PFSK-1 (cell line): ENCODE measurements at regions not wholly inside any gene's neighbourhood (a gene's known extent, or its start where the extent isn't known, plus 50 kb on each side); places are given as distances from the start of the nearest gene placed in this dataset.
A peak's percentile ranks its signal among the peaks of the same experiment; 100 is the strongest.

Experiments used
- FOXP2 ChIP-seq: optimal IDR thresholded peaks from 2 replicates; pipeline ENCODE3; 2011; ENCODE audit warnings: borderline replicate concordance, control low read depth, inconsistent platforms; ENCODE audit not compliant: insufficient read depth; ENCODE audit errors: extremely low read length, extremely low read depth
- POLR2AphosphoS5 ChIP-seq: IDR thresholded peaks from 2 replicates; pipeline ENCODE4 v1.6.1; 2012; ENCODE audit warnings: low read depth, mild to moderate bottlenecking, control low read depth, low read length, moderate library complexity
- SIN3A ChIP-seq: IDR thresholded peaks from 2 replicates; pipeline ENCODE4 v1.6.1; 2012; ENCODE audit warnings: mild to moderate bottlenecking, low read length, moderate library complexity, borderline replicate concordance; ENCODE audit not compliant: insufficient read depth
- TAF1 ChIP-seq: IDR thresholded peaks from 2 replicates; pipeline ENCODE4 v1.6.1; 2012; ENCODE audit warnings: low read length, control low read depth, borderline replicate concordance; ENCODE audit not compliant: insufficient read depth
- TF ChIP-seq, protein P1 (sequence below), 2 experiments: IDR thresholded peaks; 2 replicates each; pipeline versions ENCODE4 v1.6.1 to v1.8.0; 2011 to 2012; ENCODE audit warnings: low read depth in 2 of 2, low read length in 2 of 2, control low read depth in 1 of 2, inconsistent platforms in 1 of 2, mild to moderate bottlenecking in 1 of 2, moderate library complexity in 1 of 2; ENCODE audit not compliant: insufficient read depth in 1 of 2

DNA sequence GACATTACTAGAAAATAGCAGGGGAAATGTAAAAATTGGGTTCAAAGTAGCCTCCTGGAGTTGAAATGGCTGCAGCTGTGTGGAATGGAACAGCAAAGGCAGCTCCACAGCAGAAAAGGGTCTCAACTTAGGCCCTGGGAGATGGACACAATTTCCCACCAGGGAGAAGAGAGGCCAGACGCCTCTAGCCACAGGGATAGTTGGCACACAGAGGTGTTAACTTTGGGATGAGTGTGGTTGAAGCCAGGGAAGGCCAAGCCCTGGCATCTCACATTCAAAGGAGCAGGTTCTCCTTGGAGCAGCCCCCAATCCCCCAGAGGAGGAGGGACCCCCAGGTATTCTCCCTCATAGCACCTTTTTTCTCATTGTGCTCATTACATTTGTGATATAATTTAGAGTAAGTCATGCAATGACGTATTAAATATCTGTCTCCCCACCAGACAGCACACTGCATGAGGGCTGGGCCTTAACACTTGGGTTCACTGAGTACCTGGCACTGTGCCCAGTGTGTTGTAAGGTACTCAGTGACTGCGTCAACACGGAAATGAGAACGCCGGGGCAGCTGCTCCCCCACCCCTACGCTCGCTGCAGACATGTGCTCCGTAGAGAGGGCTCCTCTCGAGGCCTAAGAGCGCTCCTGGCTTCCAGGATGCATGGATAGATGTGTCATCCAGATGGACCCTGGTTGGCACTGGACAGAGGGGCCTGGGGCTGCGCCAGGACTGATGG, 76.0 kb upstream of the CD93 start:
- TF ChIP-seq SIN3A (no peak), POLR2AphosphoS5 (no peak), FOXP2 (peak; percentile 70), TAF1 (no peak)
- TF ChIP-seq, protein P1, sequence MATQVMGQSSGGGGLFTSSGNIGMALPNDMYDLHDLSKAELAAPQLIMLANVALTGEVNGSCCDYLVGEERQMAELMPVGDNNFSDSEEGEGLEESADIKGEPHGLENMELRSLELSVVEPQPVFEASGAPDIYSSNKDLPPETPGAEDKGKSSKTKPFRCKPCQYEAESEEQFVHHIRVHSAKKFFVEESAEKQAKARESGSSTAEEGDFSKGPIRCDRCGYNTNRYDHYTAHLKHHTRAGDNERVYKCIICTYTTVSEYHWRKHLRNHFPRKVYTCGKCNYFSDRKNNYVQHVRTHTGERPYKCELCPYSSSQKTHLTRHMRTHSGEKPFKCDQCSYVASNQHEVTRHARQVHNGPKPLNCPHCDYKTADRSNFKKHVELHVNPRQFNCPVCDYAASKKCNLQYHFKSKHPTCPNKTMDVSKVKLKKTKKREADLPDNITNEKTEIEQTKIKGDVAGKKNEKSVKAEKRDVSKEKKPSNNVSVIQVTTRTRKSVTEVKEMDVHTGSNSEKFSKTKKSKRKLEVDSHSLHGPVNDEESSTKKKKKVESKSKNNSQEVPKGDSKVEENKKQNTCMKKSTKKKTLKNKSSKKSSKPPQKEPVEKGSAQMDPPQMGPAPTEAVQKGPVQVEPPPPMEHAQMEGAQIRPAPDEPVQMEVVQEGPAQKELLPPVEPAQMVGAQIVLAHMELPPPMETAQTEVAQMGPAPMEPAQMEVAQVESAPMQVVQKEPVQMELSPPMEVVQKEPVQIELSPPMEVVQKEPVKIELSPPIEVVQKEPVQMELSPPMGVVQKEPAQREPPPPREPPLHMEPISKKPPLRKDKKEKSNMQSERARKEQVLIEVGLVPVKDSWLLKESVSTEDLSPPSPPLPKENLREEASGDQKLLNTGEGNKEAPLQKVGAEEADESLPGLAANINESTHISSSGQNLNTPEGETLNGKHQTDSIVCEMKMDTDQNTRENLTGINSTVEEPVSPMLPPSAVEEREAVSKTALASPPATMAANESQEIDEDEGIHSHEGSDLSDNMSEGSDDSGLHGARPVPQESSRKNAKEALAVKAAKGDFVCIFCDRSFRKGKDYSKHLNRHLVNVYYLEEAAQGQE (IDR thresholded peaks at IDR 0.05; ENCODE audit: insufficient read depth in 1 of 2, low read depth in 2 of 2, low read length in 2 of 2), result no peak
